H7 (cell line): ENCODE measurements at regions not wholly inside any gene's neighbourhood (a gene's known extent, or its start where the extent isn't known, plus 50 kb on each side); places are given as distances from the start of the nearest gene placed in this dataset.

Source experiments
- DNase-seq: peaks from one replicate; pipeline ENCODE4 v3.0.0; 2012
- H3K27me3 ChIP-seq: 2 replicates; pipeline ENCODE4 v1.6.0; 2011; ENCODE audit warnings: mild to moderate bottlenecking, low read length; ENCODE audit not compliant: control insufficient read depth, insufficient read depth
- H3K36me3 ChIP-seq: replicated peaks from 2 replicates; pipeline ENCODE4 v1.5.1; 2011; ENCODE audit warnings: low read length; ENCODE audit not compliant: control insufficient read depth, insufficient read depth
- H3K4me3 ChIP-seq: 2 replicates; pipeline ENCODE4 v1.5.1; 2011; ENCODE audit warnings: low read depth, mild to moderate bottlenecking, control low read depth, low read length, moderate library complexity; ENCODE audit not compliant: insufficient read depth

- no peak for DNase-seq
- H3K4me3 ChIP-seq, result no peak overlapping the region
- no peaks in the 10 kb centered on the region for H3K27me3 ChIP-seq
- no peaks in the 10 kb centered on the region for H3K36me3 ChIP-seq
Observed at GRCh38 chr4:156560701-156561100, 410.9 kb downstream of the PDGFC start.

GRCh38 chr4:156559346-156559745, 412.3 kb downstream of the PDGFC start:
- no peak for DNase-seq
- Histone ChIP-seq H3K27me3 (no peaks in the 10 kb centered on the region), H3K36me3 (no peaks in the 10 kb centered on the region), H3K4me3 (no peak overlapping the region)

GRCh38 chr4:156558373-156559025, 413.1 kb downstream of the PDGFC start:
- Histone ChIP-seq H3K27me3 (no peaks in the 10 kb centered on the region), H3K36me3 (no peaks in the 10 kb centered on the region), H3K4me3 (no peak overlapping the region)
- no peak for DNase-seq

- Histone ChIP-seq H3K27me3 (no peaks in the 10 kb centered on the region), H3K4me3 (no peak overlapping the region), H3K36me3 (no peaks in the 10 kb centered on the region)
- DNase-seq, result no peak
Observed at GRCh38 chr4:156557920-156558319, 413.7 kb downstream of the PDGFC start.

GRCh38 chr4:156556336-156556735, 415.3 kb downstream of the PDGFC start:
- DNase-seq, result no peak

GRCh38 chr4:156553659-156554058, 417.9 kb downstream of the PDGFC start:
- no peaks in the 10 kb centered on the region for H3K36me3 ChIP-seq
- H3K27me3 ChIP-seq, result no peaks in the 10 kb centered on the region
- DNase-seq, result no peak
- no peak overlapping the region for H3K4me3 ChIP-seq

More at GRCh38 chr4:156556336-156556735, 415.3 kb downstream of the PDGFC start:
- no peaks in the 10 kb centered on the region for H3K36me3 ChIP-seq
- no peak overlapping the region for H3K4me3 ChIP-seq
- H3K27me3 ChIP-seq, result no peaks in the 10 kb centered on the region

- no peaks in the 10 kb centered on the region for H3K27me3 ChIP-seq
- no peaks in the 10 kb centered on the region for H3K36me3 ChIP-seq
- no peak for DNase-seq
- no peak overlapping the region for H3K4me3 ChIP-seq
Observed at GRCh38 chr4:156547891-156548290, 423.7 kb downstream of the PDGFC start.

GRCh38 chr4:156547439-156547838, 424.2 kb downstream of the PDGFC start:
- H3K4me3 ChIP-seq, result no peak overlapping the region
- no peaks in the 10 kb centered on the region for H3K27me3 ChIP-seq
- DNase-seq, result no peak
- no peaks in the 10 kb centered on the region for H3K36me3 ChIP-seq

- DNase-seq, result no peak
- H3K36me3 ChIP-seq, result no peaks in the 10 kb centered on the region
- no peak overlapping the region for H3K4me3 ChIP-seq
- H3K27me3 ChIP-seq, result no peaks in the 10 kb centered on the region
Observed at GRCh38 chr4:156545003-156545785, 426.4 kb downstream of the PDGFC start.

GRCh38 chr4:156539376-156539775, 432.2 kb downstream of the PDGFC start:
- Histone ChIP-seq H3K27me3 (no peaks in the 10 kb centered on the region), H3K36me3 (no peaks in the 10 kb centered on the region), H3K4me3 (no peak overlapping the region)
- no peak for DNase-seq

- no peak overlapping the region for H3K4me3 ChIP-seq
- no peaks in the 10 kb centered on the region for H3K27me3 ChIP-seq
- H3K36me3 ChIP-seq, result no peaks in the 10 kb centered on the region
- no peak for DNase-seq
Observed at GRCh38 chr4:156538651-156539257, 432.8 kb downstream of the PDGFC start.

- Histone ChIP-seq H3K27me3 (no peaks in the 10 kb centered on the region), H3K4me3 (no peak overlapping the region), H3K36me3 (no peaks in the 10 kb centered on the region)
- no peak for DNase-seq
Observed at GRCh38 chr4:156538210-156538609, 433.4 kb downstream of the PDGFC start.

- Histone ChIP-seq H3K4me3 (no peak overlapping the region), H3K36me3 (no peaks in the 10 kb centered on the region), H3K27me3 (no peaks in the 10 kb centered on the region)
- no peak for DNase-seq
Observed at GRCh38 chr4:156537286-156537685, 434.3 kb downstream of the PDGFC start.

- H3K36me3 ChIP-seq, result no peaks in the 10 kb centered on the region
- no peak overlapping the region for H3K4me3 ChIP-seq
- H3K27me3 ChIP-seq, result no peaks in the 10 kb centered on the region
- no peak for DNase-seq
Observed at GRCh38 chr4:156536661-156537060, 434.9 kb downstream of the PDGFC start.

- Histone ChIP-seq H3K27me3 (no peaks in the 10 kb centered on the region), H3K36me3 (no peaks in the 10 kb centered on the region), H3K4me3 (no peak overlapping the region)
- DNase-seq, result no peak
Observed at GRCh38 chr4:156534205-156534604, 437.4 kb downstream of the PDGFC start.
